ENCODE measurements at regions not wholly inside any gene's neighbourhood (a gene's known extent, or its start where the extent isn't known, plus 50 kb on each side); places are given as distances from the start of the nearest gene placed in this dataset.

GRCh38 chr16:51637770-51638094, 486.7 kb upstream of the SALL1 start:
- no peak for DNase-seq

- no peak for DNase-seq
These were observed 486.1 kb upstream of the SALL1 start for GRCh38 chr16:51636920-51637769.

GRCh38 chr16:51635181-51635580, 484.1 kb upstream of the SALL1 start:
- DNase-seq = no peak

- DNase-seq = no peak
These were observed 479.0 kb upstream of the SALL1 start for GRCh38 chr16:51630076-51630475.

- DNase-seq = no peak
These were observed 478.5 kb upstream of the SALL1 start for GRCh38 chr16:51629576-51629975.

DNA sequence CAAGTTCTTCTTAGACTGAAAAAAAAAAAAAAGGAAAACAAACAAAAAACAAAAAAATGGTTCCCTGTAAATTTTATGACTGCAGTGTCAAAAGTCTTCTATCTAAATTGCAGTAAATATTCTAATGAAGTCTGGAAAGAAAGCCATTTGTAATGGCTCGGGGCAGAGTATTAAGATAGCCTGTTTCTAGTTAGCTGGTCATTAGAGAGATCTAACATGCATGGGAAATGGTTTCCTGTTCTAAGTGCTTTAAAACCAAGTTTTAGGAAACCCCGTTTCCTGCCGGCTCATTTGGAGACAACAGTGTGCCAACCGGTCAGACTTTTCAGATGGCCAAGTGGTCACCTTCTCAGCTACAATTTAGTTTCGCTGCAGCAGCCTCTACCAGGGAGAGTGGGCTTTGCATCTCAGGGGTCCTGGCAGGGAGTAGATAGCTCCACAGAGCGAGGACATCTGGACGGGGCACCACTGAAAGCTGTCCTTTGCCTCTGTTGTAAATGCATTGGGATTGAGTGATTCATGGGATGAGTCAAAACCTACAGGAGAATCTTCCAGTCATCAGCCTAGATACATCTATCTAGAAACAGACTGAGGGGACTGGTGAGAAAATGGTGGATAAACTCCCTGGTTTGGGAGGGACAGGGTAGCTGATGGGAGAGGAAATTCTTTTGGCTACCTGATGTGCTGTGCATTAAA, 473.2 kb upstream of the SALL1 start:
- no peak for DNase-seq

GRCh38 chr16:51621610-51622009, 470.5 kb upstream of the SALL1 start:
- DNase-seq = no peak

DNA sequence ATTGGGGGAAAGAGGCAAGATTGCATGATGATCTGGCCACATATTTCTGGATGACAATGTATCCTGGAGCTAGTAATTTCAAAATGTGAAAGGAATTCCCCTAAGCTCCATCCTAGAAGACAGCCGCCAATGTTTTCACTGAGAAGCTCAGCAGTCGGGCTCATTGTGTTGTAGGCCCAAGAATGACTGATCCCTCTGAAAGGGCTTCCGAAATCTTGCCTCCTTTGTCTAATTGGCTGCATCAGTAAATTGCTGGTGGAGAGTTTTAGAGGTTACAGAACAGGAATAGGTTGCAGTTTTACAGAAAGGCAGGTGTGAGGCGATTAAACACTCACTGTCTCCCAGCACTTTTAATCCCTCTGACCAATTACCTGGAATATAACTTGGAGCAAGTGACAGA, 464.1 kb upstream of the SALL1 start:
- DNase-seq = no peak

GRCh38 chr16:51607201-51607651, 456.2 kb upstream of the SALL1 start:
- no peak for DNase-seq

DNA sequence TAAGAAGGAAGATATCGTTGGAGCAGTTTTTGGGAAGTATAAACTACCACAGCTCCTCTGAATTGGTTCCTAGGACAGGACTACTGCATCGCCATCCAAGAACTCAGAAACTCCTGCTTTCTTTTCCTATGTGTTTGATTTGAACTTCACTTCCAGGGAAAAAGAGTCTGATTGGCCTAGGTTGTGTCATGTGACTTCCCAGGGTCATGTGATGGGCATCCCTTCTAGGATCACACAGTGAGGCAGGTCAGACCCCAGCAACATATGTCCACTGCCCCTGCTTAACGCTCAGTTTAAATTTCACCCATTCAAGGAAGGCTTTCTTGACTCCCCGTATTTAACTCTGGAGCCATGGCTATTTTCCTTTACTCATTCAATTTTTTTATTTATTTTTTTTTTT, 445.2 kb upstream of the SALL1 start:
- DNase-seq = no peak

DNA sequence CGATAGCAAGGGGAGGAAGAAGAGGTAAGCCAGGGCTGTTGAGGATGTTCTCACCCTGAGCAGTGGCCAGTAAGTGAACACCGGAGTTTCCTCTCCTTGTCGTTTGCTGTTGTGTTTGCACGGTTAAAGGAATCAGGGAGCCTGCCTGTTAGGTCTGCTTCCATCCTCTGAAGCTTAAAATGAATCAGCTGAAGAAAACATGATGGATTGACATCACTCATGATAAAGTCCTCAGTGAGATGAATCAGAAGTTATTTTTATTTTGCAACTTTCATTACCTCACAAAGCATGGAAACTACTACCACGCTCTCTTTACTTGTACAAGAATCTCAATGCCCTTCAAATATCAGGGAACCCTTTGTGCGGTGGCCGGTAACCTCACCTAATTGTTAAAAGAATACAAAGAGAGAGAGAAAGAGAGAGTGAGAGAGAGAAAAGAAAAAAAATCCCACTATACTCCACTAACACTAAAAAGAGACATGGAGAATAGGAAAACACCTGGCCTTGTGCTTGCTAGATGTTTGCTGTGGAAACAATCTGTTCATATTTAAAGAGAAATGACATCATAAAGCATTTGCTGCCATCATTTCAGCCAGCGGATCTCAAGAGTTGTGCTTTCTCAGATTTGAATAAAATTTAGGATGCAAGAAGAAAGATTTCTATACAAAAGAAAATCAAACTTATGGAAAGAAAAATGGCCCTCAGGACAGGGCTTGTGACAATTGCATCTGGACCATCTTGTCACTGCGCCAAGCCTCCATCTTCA, 441.6 kb upstream of the SALL1 start:
- no peak for DNase-seq

GRCh38 chr16:51592001-51592501, 441.0 kb upstream of the SALL1 start:
- DNase-seq = no peak

DNA sequence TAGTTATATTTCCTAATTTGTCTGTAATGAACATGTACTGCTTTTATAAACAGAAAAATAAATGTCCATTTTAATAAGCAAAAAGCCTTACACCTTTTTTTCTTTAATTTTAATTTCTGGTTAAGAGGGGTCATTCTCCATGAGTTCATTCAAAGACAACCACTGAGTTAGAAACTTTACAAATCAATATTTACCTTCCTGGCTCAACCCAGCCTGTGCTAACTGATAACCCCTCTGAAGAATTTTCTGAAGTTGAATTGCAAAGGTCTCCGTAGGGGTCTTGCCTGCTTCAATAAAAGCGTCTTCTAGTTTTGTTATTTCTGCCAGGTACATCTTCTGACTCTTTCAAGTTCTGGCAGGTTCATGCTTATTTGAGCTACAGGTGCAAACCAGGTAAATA, 440.4 kb upstream of the SALL1 start:
- no peak for DNase-seq

DNA sequence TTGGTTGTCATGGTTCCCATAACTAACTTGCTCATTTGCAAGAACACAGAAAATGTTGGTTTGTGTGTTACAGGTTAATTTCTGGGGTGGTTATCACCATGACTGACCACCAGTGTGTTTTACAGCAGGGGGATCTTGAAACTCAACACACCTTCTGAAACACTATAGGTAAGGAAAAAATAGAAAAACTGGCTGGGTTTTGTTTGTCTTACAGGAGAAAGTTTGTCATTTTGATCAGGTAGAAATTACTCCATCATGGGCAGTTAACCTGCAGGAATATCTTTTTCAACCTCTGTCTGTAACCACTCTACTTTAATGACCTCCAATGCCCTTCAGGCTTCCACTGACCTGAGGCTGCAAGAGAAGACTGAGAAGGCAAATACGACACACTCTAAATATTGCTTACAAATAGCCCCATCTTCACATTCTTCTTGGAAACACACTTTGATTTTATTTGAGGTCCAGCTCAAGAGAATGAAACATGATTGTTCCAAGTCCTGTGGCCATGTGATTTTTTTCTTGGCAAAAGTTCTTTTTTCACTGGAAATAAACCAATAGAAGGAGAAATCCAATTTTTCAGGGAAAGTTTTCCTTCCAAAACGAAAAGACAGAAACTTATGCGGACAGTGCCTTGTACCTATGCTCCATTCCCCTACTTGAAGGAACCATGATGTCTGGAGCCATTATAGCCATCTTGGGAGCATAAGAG, 428.7 kb upstream of the SALL1 start:
- no peak for DNase-seq

DNA sequence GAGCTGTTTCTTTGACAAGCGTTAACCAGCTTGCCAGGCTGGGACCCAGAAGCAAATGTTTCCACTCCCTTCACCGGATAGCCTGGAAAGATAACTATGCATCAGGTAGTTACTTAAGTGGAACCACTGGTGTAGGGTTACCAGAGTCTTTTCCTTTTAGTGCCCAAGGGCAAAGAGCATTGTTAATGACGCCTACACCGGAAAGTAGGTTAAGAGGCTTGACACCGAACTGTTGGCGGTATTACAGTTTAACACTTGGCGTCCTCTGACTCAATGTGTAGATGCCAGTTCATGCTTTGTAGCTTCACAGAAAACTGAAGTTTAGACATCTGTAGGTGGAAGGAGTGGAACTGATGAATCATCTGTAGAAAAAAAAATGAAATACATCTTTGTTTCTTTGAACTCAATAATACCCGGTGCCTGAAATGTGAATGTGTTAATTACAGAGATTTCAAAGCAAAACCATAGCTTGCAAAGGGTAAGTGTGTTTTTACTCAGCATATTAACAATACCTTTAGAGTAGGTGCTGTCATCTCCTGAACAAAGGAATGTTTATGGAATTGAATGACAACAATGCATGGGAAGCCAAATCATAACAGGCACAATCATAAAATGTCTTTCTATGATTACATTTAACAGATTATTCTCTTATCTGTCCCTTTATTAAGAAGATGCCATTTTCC, 426.7 kb upstream of the SALL1 start:
- no peak for DNase-seq

GRCh38 chr16:51576498-51577195, 425.6 kb upstream of the SALL1 start:
- DNase-seq = no peak

DNA sequence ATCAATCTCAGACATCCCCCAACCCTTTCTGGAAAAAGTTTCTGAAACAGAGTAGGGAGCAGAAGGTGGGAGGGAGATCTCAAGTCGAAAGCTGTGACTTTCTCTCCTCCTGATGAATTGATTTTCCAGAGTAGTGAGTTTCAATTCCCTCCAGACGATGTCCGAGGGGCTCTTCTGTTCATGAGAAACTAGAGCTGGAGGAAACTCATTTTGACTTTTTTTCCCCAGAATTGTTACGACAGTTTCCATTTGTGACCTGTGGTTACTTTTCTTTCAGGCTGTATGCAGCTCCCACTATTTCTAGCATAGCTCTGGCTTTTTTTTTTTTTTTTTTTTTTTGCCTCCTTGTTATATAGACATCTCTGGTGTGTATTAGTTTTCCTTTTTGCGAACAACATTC, 422.1 kb upstream of the SALL1 start:
- peak; percentile 7 for DNase-seq

- DNase-seq = peak; percentile 13
These were observed 418.3 kb upstream of the SALL1 start for GRCh38 chr16:51569203-51569931.

- no peak for DNase-seq
These were observed 416.8 kb upstream of the SALL1 start for GRCh38 chr16:51567911-51568310.

GRCh38 chr16:51565184-51565583, 414.1 kb upstream of the SALL1 start:
- DNase-seq = no peak

GRCh38 chr16:51562891-51563290, 411.8 kb upstream of the SALL1 start:
- DNase-seq = no peak
